H4 (cell line): ENCODE measurements at regions not wholly inside any gene's neighbourhood (a gene's known extent, or its start where the extent isn't known, plus 50 kb on each side); places are given as distances from the start of the nearest gene placed in this dataset.
"Not testable (repeated sequence)": the region's sequence is repeated elsewhere in the genome, so short reads cannot be mapped to it uniquely, and the experiment has no call there.

Experiments used
- DNase-seq: peaks from one replicate; pipeline ENCODE4 v3.0.0-alpha.2; 2015; ENCODE audit warnings: low spot score

GRCh38 chr1:119191325-119191724, 50.9 kb upstream of the WARS2 start:
- DNase-seq = no peak

- DNase-seq = no peak
These were observed 63.9 kb upstream of the WARS2 start for GRCh38 chr1:119204197-119204960.

GRCh38 chr1:119204961-119205357, 64.5 kb upstream of the WARS2 start:
- no peak for DNase-seq

- no peak for DNase-seq
These were observed 68.6 kb upstream of the WARS2 start for GRCh38 chr1:119209061-119209460.

GRCh38 chr1:119209596-119210295, 69.3 kb upstream of the WARS2 start:
- no peak for DNase-seq

GRCh38 chr1:119210296-119210649, 69.8 kb upstream of the WARS2 start:
- DNase-seq = no peak

- DNase-seq = not testable (repeated sequence)
These were observed 72.8 kb upstream of the WARS2 start for GRCh38 chr1:119213213-119213612.

- not testable (repeated sequence) for DNase-seq
These were observed 74.5 kb upstream of the WARS2 start for GRCh38 chr1:119214961-119215360.

GRCh38 chr1:119217309-119217828, 76.9 kb upstream of the WARS2 start:
- no peak for DNase-seq

- no peak for DNase-seq
These were observed 79.3 kb upstream of the WARS2 start for GRCh38 chr1:119219711-119220110.

GRCh38 chr1:119220991-119221390, 80.5 kb upstream of the WARS2 start:
- DNase-seq = no peak

GRCh38 chr1:119222271-119222670, 81.8 kb upstream of the WARS2 start:
- no peak for DNase-seq

GRCh38 chr1:119225265-119225664, 84.8 kb upstream of the WARS2 start:
- DNase-seq = no peak

GRCh38 chr1:119225831-119226230, 85.4 kb upstream of the WARS2 start:
- no peak for DNase-seq

GRCh38 chr1:119226321-119226720, 85.9 kb upstream of the WARS2 start:
- DNase-seq = no peak

GRCh38 chr1:119226913-119227312, 86.5 kb upstream of the WARS2 start:
- no peak for DNase-seq

- no peak for DNase-seq
These were observed 87.0 kb upstream of the WARS2 start for GRCh38 chr1:119227456-119227855.

GRCh38 chr1:119228335-119229080, 88.1 kb upstream of the WARS2 start:
- no peak for DNase-seq

- DNase-seq = no peak
These were observed 94.7 kb upstream of the WARS2 start for GRCh38 chr1:119235120-119235519.

GRCh38 chr1:119245881-119246280, 105.4 kb upstream of the WARS2 start:
- no peak for DNase-seq

- no peak for DNase-seq
These were observed 108.8 kb upstream of the WARS2 start for GRCh38 chr1:119249283-119249682.

GRCh38 chr1:119250299-119250698, 109.8 kb upstream of the WARS2 start:
- DNase-seq = no peak

- no peak for DNase-seq
These were observed 111.3 kb upstream of the WARS2 start for GRCh38 chr1:119251751-119252150.
